ENCODE measurements at regions not wholly inside any gene's neighbourhood (a gene's known extent, or its start where the extent isn't known, plus 50 kb on each side); places are given as distances from the start of the nearest gene placed in this dataset.

- no peak for TF ChIP-seq CTCF (conservative IDR thresholded peaks at IDR 0.05; ENCODE audit: low read depth in 2 of 2)
- TF ChIP-seq EZH2phosphoT487 (IDR thresholded peaks at IDR 0.05; ENCODE audit: unreplicated experiment): no peak
- TF ChIP-seq REST (IDR thresholded peaks at IDR 0.05; ENCODE audit: unreplicated experiment): no peak
- TF ChIP-seq POLR2AphosphoS5 (IDR thresholded peaks at IDR 0.05; ENCODE audit: low read depth): no peak
- TF ChIP-seq EZH2 (IDR thresholded peaks at IDR 0.05; ENCODE audit: low read depth, unreplicated experiment): no peak
- no peak for TF ChIP-seq CREB1 (CRISPR knock-in tag; IDR thresholded peaks at IDR 0.05; ENCODE audit: low read depth)
- no peak for TF ChIP-seq ZNF462 (CRISPR knock-in tag; IDR thresholded peaks at IDR 0.05)
Measured at GRCh38 chr7:155221547-155221946, 76.1 kb upstream of the INSIG1 start.

Measured in GM23338 (cell line).